ENCODE measurements at regions not wholly inside any gene's neighbourhood (a gene's known extent, or its start where the extent isn't known, plus 50 kb on each side); places are given as distances from the start of the nearest gene placed in this dataset.
"Not testable (repeated sequence)": the region's sequence is repeated elsewhere in the genome, so short reads cannot be mapped to it uniquely, and the experiment has no call there.

DNA sequence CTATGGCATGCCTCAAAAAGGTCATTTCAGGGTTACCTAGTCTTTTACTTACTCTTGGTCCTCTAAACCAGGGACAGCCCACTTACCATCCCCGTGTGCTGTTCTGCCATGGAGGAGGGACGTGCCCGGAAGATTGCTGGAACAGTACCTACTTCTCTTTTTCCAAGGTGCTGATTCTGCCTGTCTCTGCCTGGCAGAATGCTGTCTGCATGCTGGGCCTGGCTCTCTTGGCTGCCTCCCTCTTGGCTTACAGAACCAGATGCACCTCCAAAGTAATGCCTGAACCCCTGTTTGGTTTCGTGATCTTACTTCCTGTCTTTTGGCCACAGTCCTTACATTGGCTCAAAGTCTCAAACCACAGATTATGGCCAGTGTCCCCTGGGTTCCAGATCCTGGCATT is 120.7 kb upstream of the NT5E start:
- H3T11ph ChIP-seq (ENCODE audit: low read length): no peak overlapping the region
- Mint-ChIP-seq H3K4me1 (no peaks in the 10 kb centered on the region), H3K9me3 (no peaks in the 10 kb centered on the region; a peak in 1 of 5 replicates), H3K36me3 (ENCODE audit: insufficient read depth in 1 of 3, low read depth in 3 of 3) (no peaks in the 10 kb centered on the region), H3K27ac (no peak overlapping the region), H3K27me3 (ENCODE audit: low read depth) (no peaks in the 10 kb centered on the region; the same call in 1 of the 2 replicates), H3K4me3 (no peak overlapping the region)
- H2BK5ac ChIP-seq (ENCODE audit: insufficient read length, low read length): no peak overlapping the region
- H2AK5ac ChIP-seq (ENCODE audit: insufficient read length, low read length): no peak overlapping the region
- no peaks in the 10 kb centered on the region for H3K9me3 ChIP-seq (ENCODE audit: control insufficient read depth, low read depth, low read length)
- no peak overlapping the region for H3K4ac ChIP-seq (ENCODE audit: low read depth, low read length)
- H2BK12ac ChIP-seq (ENCODE audit: insufficient read length, low read depth, low read length): no peak overlapping the region
- H4K91ac ChIP-seq (ENCODE audit: insufficient read length, low read depth, low read length): no peak overlapping the region
- H3K56ac ChIP-seq (ENCODE audit: insufficient read length, low read depth, low read length): no peak overlapping the region
- H4K8ac ChIP-seq (replicated peaks; ENCODE audit: insufficient read length, low read depth, low read length): no peak overlapping the region
- H3K4me1 ChIP-seq (ENCODE audit: insufficient read depth, low read length): no peaks in the 10 kb centered on the region
- H2BK20ac ChIP-seq (ENCODE audit: low read depth, low read length, poor library complexity, severe bottlenecking): no peak overlapping the region
- no peak overlapping the region for H3K4me2 ChIP-seq (ENCODE audit: insufficient read depth, insufficient read length, low read length)
- H3K18ac ChIP-seq (ENCODE audit: insufficient read length, low read depth, low read length): no peak overlapping the region
- no peaks in the 10 kb centered on the region for H4K20me1 ChIP-seq (ENCODE audit: control insufficient read depth, insufficient read depth, insufficient read length)
- H3K9ac ChIP-seq (ENCODE audit: extremely low read depth, insufficient read length, low read length): no peak overlapping the region
- H4K5ac ChIP-seq (ENCODE audit: insufficient read length, low read depth, low read length): no peak overlapping the region
- no peak overlapping the region for H3K14ac ChIP-seq (ENCODE audit: insufficient read depth, low read length)
- H3K79me2 ChIP-seq (ENCODE audit: insufficient read depth, low read length): no peaks in the 10 kb centered on the region
- H2AFZ ChIP-seq (ENCODE audit: low read length): no peak overlapping the region
- no peaks in the 10 kb centered on the region for H3K27me3 ChIP-seq (ENCODE audit: insufficient read depth, low read length)
- no CpG with 5 or more reads among the region's 4 CpGs for WGBS (ENCODE audit: extremely low coverage, insufficient read length, low lambda C conversion rate)
- H3K23ac ChIP-seq (ENCODE audit: insufficient read length, low read depth, low read length): no peak overlapping the region
- H2BK15ac ChIP-seq (ENCODE audit: low read depth, low read length): no peak overlapping the region
- no peak overlapping the region for H2BK120ac ChIP-seq (ENCODE audit: low read depth, low read length, poor library complexity, severe bottlenecking)
- DNase-seq: no peak
- no peak overlapping the region for H3K27ac ChIP-seq (ENCODE audit: insufficient read length, low read depth, low read length)
- TF ChIP-seq, protein P1, sequence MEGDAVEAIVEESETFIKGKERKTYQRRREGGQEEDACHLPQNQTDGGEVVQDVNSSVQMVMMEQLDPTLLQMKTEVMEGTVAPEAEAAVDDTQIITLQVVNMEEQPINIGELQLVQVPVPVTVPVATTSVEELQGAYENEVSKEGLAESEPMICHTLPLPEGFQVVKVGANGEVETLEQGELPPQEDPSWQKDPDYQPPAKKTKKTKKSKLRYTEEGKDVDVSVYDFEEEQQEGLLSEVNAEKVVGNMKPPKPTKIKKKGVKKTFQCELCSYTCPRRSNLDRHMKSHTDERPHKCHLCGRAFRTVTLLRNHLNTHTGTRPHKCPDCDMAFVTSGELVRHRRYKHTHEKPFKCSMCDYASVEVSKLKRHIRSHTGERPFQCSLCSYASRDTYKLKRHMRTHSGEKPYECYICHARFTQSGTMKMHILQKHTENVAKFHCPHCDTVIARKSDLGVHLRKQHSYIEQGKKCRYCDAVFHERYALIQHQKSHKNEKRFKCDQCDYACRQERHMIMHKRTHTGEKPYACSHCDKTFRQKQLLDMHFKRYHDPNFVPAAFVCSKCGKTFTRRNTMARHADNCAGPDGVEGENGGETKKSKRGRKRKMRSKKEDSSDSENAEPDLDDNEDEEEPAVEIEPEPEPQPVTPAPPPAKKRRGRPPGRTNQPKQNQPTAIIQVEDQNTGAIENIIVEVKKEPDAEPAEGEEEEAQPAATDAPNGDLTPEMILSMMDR (conservative IDR thresholded peaks at IDR 0.05): no peak
- H3K79me1 ChIP-seq (ENCODE audit: insufficient read depth, low read depth, low read length, poor library complexity, severe bottlenecking): no peaks in the 10 kb centered on the region
- no peaks in the 10 kb centered on the region for H3K23me2 ChIP-seq (ENCODE audit: insufficient read length, low read depth, low read length, poor library complexity, severe bottlenecking)

DNA sequence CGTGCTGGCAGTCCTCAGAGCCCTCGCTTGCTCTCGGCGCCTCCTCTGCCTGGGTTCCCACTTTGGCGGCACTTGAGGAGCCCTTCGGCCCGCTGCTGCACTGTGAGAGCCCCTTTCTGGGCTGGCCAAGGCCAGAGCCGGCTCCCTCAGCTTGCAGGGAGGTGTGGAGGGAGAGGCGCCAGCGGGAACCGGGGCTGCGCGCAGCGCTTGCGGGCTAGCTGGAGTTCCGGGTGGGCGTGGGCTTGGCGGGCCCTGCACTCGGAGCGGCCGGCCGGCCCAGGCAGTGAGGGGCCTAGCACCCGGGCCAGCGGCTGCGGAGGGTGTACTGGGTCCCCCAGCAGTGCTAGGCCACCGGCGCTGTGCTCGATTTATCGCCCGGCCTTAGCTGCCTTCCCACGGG is 124.1 kb upstream of the NT5E start:
- H3K27me3 ChIP-seq (ENCODE audit: insufficient read depth, low read length); H3K27ac Mint-ChIP-seq; H3K27ac ChIP-seq (ENCODE audit: insufficient read length, low read depth, low read length); H3K36me3 Mint-ChIP-seq (ENCODE audit: insufficient read depth in 1 of 3, low read depth in 3 of 3); H2AK5ac ChIP-seq (ENCODE audit: insufficient read length, low read length); H3K79me2 ChIP-seq (ENCODE audit: insufficient read depth, low read length); H2BK5ac ChIP-seq (ENCODE audit: insufficient read length, low read length); H3K18ac ChIP-seq (ENCODE audit: insufficient read length, low read depth, low read length); H3T11ph ChIP-seq (ENCODE audit: low read length); H3K9me3 Mint-ChIP-seq; H2BK120ac ChIP-seq (ENCODE audit: low read depth, low read length, poor library complexity, severe bottlenecking); H3K4ac ChIP-seq (ENCODE audit: low read depth, low read length); H2AFZ ChIP-seq (ENCODE audit: low read length); H3K4me1 ChIP-seq (ENCODE audit: insufficient read depth, low read length); H2BK15ac ChIP-seq (ENCODE audit: low read depth, low read length); H4K8ac ChIP-seq (replicated peaks; ENCODE audit: insufficient read length, low read depth, low read length); H2BK12ac ChIP-seq (ENCODE audit: insufficient read length, low read depth, low read length); H3K23me2 ChIP-seq (ENCODE audit: insufficient read length, low read depth, low read length, poor library complexity, severe bottlenecking); H3K9ac ChIP-seq (ENCODE audit: extremely low read depth, insufficient read length, low read length); H4K5ac ChIP-seq (ENCODE audit: insufficient read length, low read depth, low read length); H4K91ac ChIP-seq (ENCODE audit: insufficient read length, low read depth, low read length); H3K14ac ChIP-seq (ENCODE audit: insufficient read depth, low read length); H3K23ac ChIP-seq (ENCODE audit: insufficient read length, low read depth, low read length); H3K4me2 ChIP-seq (ENCODE audit: insufficient read depth, insufficient read length, low read length); H3K4me1 Mint-ChIP-seq; H3K4me3 Mint-ChIP-seq; H3K56ac ChIP-seq (ENCODE audit: insufficient read length, low read depth, low read length); DNase-seq; H4K20me1 ChIP-seq (ENCODE audit: control insufficient read depth, insufficient read depth, insufficient read length); H3K79me1 ChIP-seq (ENCODE audit: insufficient read depth, low read depth, low read length, poor library complexity, severe bottlenecking); H3K9me3 ChIP-seq (ENCODE audit: control insufficient read depth, low read depth, low read length); H2BK20ac ChIP-seq (ENCODE audit: low read depth, low read length, poor library complexity, severe bottlenecking); H3K27me3 Mint-ChIP-seq (ENCODE audit: low read depth): not testable (repeated sequence)
- no CpG with 5 or more reads among the region's 31 CpGs for WGBS (ENCODE audit: extremely low coverage, insufficient read length, low lambda C conversion rate)

All from H9 (cell line).